Keratinocyte (primary cell): ENCODE measurements at regions not wholly inside any gene's neighbourhood (a gene's known extent, or its start where the extent isn't known, plus 50 kb on each side); places are given as distances from the start of the nearest gene placed in this dataset.

Source experiments
- DNase-seq: peaks from one replicate; pipeline ENCODE4 v3.0.0-alpha.2; 2011; ENCODE audit warnings: low read depth, missing footprints, low spot score
- FAIRE-seq: peaks from 2 replicates; lab custom pipeline; 2011; peaks lifted over from hg19 to GRCh38; lab: Jason Lieb, UNC
- H2AFZ ChIP-seq: 2 replicates; pipeline ENCODE4 v1.6.0; 2012; ENCODE audit warnings: low read length, control low read depth, inconsistent platforms; ENCODE audit not compliant: control insufficient read depth
- H3K27ac ChIP-seq: 2 replicates; pipeline ENCODE4 v1.5.1; 2011; ENCODE audit warnings: low read length; ENCODE audit not compliant: control insufficient read depth, insufficient read depth
- H3K27me3 ChIP-seq: 3 replicates; pipeline ENCODE4 v1.6.0; 2011; ENCODE audit warnings: low read length; ENCODE audit not compliant: control insufficient read depth, insufficient read depth; ENCODE audit errors: extremely low read depth
- H3K36me3 ChIP-seq, 2 experiments: 2 replicates in 1 of 2; 3 replicates in 1 of 2; pipeline ENCODE4 v1.5.1; 2011; ENCODE audit warnings: low read length in 2 of 2, mild to moderate bottlenecking in 1 of 2; ENCODE audit not compliant: control insufficient read depth in 2 of 2, insufficient read depth in 2 of 2; ENCODE audit errors: extremely low read depth in 1 of 2
- H3K4me1 ChIP-seq: 3 replicates; pipeline ENCODE4 v1.5.1; 2011; ENCODE audit warnings: low read length; ENCODE audit not compliant: control insufficient read depth, insufficient read depth; ENCODE audit errors: extremely low read depth
- H3K4me2 ChIP-seq: 3 replicates; pipeline ENCODE4 v1.6.0; 2011; ENCODE audit warnings: low read depth, low read length; ENCODE audit not compliant: control insufficient read depth, insufficient read depth; ENCODE audit errors: extremely low read depth
- H3K4me3 ChIP-seq, 3 experiments: fragments of 200-600 bp in 1 of 3; sonication (generic) in 1 of 3; 2 replicates in 2 of 3; 3 replicates in 1 of 3; pipeline ENCODE4 v1.5.1; 2011 to 2016; ENCODE audit warnings: low read length in 3 of 3, mild to moderate bottlenecking in 3 of 3, control low read depth in 2 of 3, inconsistent platforms in 1 of 3, low read depth in 1 of 3, mixed read lengths in 1 of 3, mixed run types in 1 of 3, moderate library complexity in 1 of 3; ENCODE audit not compliant: control insufficient read depth in 2 of 3, insufficient read depth in 2 of 3; ENCODE audit errors: extremely low read depth in 1 of 3
- H3K79me2 ChIP-seq: 2 replicates; pipeline ENCODE4 v1.6.0; 2012; ENCODE audit warnings: low read length; ENCODE audit not compliant: control insufficient read depth, insufficient read depth
- H3K9ac ChIP-seq: 3 replicates; pipeline ENCODE4 v1.6.0; 2011; ENCODE audit warnings: low read length; ENCODE audit not compliant: control insufficient read depth, insufficient read depth; ENCODE audit errors: extremely low read depth
- H3K9me1 ChIP-seq: 3 replicates; pipeline ENCODE4 v1.6.0; 2011; ENCODE audit warnings: low read length; ENCODE audit not compliant: control insufficient read depth, insufficient read depth; ENCODE audit errors: extremely low read depth
- H3K9me3 ChIP-seq: 2 replicates; pipeline ENCODE4 v1.5.1; 2012; ENCODE audit warnings: low read depth, low read length; ENCODE audit not compliant: control insufficient read depth
- H4K20me1 ChIP-seq: 3 replicates; pipeline ENCODE4 v1.6.0; 2011; ENCODE audit warnings: low read length; ENCODE audit not compliant: control insufficient read depth, insufficient read depth; ENCODE audit errors: extremely low read depth
- CTCF ChIP-seq, 3 experiments: IDR thresholded peaks in 1 of 3; conservative IDR thresholded peaks in 1 of 3; optimal IDR thresholded peaks in 1 of 3; 2 replicates in 2 of 3; 3 replicates in 1 of 3; pipeline versions ENCODE3 to v1.5.1; 2011; ENCODE audit warnings: low read length in 3 of 3, mild to moderate bottlenecking in 3 of 3, moderate library complexity in 2 of 3, control low read depth in 1 of 3, inconsistent platforms in 1 of 3; ENCODE audit not compliant: insufficient read depth in 2 of 3; ENCODE audit errors: extremely low read depth in 1 of 3
- EZH2 ChIP-seq: IDR thresholded peaks from one replicate; pipeline ENCODE4 v1.6.1; 2012; ENCODE audit warnings: inconsistent platforms, mild to moderate bottlenecking, low read length, moderate library complexity
- dilution Hi-C: fragments of 300-500 bp; cut with MboI; formaldehyde crosslinking; loops from one replicate; pipeline ENCODE4 v1.7.0; 2020; ENCODE audit warnings: low sequenced_read_pairs; ENCODE audit not compliant: extremely low pct_ligation_motif_present

GRCh38 chr6:81612136-81612535 lies 140.3 kb downstream of the TENT5A start:
- Histone ChIP-seq H2AFZ (no peak overlapping the region), H3K27ac (no peak overlapping the region), H3K27me3 (no peaks in the 10 kb centered on the region), H3K4me3 (no peak overlapping the region), H3K36me3 (no peaks in the 10 kb centered on the region), H3K9ac (no peak overlapping the region), H4K20me1 (no peaks in the 10 kb centered on the region), H3K9me3 (no peaks in the 10 kb centered on the region), H3K79me2 (no peaks in the 10 kb centered on the region), H3K4me1 (peaks cover 12% of the 10 kb centered on the region), H3K4me2 (no peak overlapping the region), H3K9me1 (no peaks in the 10 kb centered on the region)
- TF ChIP-seq CTCF (optimal IDR thresholded peaks at IDR 0.05 in 1 of 3, IDR thresholded peaks at IDR 0.05 in 1 of 3, conservative IDR thresholded peaks at IDR 0.05 in 1 of 3; ENCODE audit: extremely low read depth in 1 of 3, insufficient read depth in 2 of 3, low read length in 3 of 3) (no peak), EZH2 (no peak)
- dilution Hi-C loops, result no loop called here
- FAIRE-seq (no peak), DNase-seq (no peak)

- Histone ChIP-seq H3K36me3 (no peaks in the 10 kb centered on the region), H3K79me2 (no peaks in the 10 kb centered on the region), H3K27ac (no peak overlapping the region), H2AFZ (no peak overlapping the region), H3K9me1 (no peaks in the 10 kb centered on the region), H3K4me3 (no peak overlapping the region), H3K9ac (no peak overlapping the region), H3K9me3 (no peaks in the 10 kb centered on the region), H3K4me2 (no peak overlapping the region), H3K4me1 (peaks cover 12% of the 10 kb centered on the region), H3K27me3 (no peaks in the 10 kb centered on the region), H4K20me1 (no peaks in the 10 kb centered on the region)
- dilution Hi-C loops, result no loop called here
- TF ChIP-seq CTCF (optimal IDR thresholded peaks at IDR 0.05 in 1 of 3, IDR thresholded peaks at IDR 0.05 in 1 of 3, conservative IDR thresholded peaks at IDR 0.05 in 1 of 3; ENCODE audit: extremely low read depth in 1 of 3, insufficient read depth in 2 of 3, low read length in 3 of 3), result no peak
- no peak for TF ChIP-seq EZH2
- FAIRE-seq, result no peak
- DNase-seq, result no peak
Observed at GRCh38 chr6:81609736-81610135, 142.7 kb downstream of the TENT5A start.
